ENCODE measurements at regions not wholly inside any gene's neighbourhood (a gene's known extent, or its start where the extent isn't known, plus 50 kb on each side); places are given as distances from the start of the nearest gene placed in this dataset.

DNA sequence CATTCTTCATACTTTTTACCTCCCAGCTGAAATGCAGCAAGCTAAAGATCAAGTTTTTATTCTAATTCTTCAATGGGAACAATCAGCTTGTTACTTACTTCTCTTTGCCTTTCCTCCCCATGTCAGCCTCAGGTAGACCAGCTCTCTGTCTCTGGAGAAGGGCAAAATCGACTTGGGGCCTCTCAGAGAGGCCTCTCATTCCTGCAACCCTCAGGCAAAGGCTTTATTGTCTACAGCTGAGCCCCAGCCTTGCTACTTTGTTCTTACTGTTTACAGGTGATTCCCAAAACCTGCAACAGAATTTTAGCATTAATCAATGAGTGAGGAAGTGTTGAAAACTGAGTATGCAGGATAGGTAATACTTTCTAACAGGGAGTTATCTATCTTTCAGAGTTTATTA is 148.6 kb downstream of the KIF2B start:
- TF ChIP-seq, protein P1, sequence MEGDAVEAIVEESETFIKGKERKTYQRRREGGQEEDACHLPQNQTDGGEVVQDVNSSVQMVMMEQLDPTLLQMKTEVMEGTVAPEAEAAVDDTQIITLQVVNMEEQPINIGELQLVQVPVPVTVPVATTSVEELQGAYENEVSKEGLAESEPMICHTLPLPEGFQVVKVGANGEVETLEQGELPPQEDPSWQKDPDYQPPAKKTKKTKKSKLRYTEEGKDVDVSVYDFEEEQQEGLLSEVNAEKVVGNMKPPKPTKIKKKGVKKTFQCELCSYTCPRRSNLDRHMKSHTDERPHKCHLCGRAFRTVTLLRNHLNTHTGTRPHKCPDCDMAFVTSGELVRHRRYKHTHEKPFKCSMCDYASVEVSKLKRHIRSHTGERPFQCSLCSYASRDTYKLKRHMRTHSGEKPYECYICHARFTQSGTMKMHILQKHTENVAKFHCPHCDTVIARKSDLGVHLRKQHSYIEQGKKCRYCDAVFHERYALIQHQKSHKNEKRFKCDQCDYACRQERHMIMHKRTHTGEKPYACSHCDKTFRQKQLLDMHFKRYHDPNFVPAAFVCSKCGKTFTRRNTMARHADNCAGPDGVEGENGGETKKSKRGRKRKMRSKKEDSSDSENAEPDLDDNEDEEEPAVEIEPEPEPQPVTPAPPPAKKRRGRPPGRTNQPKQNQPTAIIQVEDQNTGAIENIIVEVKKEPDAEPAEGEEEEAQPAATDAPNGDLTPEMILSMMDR (conservative IDR thresholded peaks at IDR 0.05; ENCODE audit: low read length), result no peak
- TF ChIP-seq EZH2phosphoT487 (IDR thresholded peaks at IDR 0.05; ENCODE audit: borderline replicate concordance, low read depth, low read length), result no peak
